Fibroblast of the conjunctiva (primary cell): ENCODE measurements at regions not wholly inside any gene's neighbourhood (a gene's known extent, or its start where the extent isn't known, plus 50 kb on each side); places are given as distances from the start of the nearest gene placed in this dataset.
"Not testable (repeated sequence)": the region's sequence is repeated elsewhere in the genome, so short reads cannot be mapped to it uniquely, and the experiment has no call there.

ENCODE experiments used
- DNase-seq: peaks from one replicate; pipeline ENCODE4 v3.0.0-alpha.2; 2010; ENCODE audit warnings: low read depth

GRCh38 chr15:36406366-36406765 lies 173.1 kb upstream of the CDIN1 start:
- no peak for DNase-seq

GRCh38 chr15:36406911-36407310 lies 172.5 kb upstream of the CDIN1 start:
- DNase-seq, result no peak

GRCh38 chr15:36407647-36408046 lies 171.8 kb upstream of the CDIN1 start:
- DNase-seq, result peak; percentile 29

- no peak for DNase-seq
These were observed 169.6 kb upstream of the CDIN1 start for GRCh38 chr15:36409819-36410218.

- DNase-seq, result no peak
These were observed 164.8 kb upstream of the CDIN1 start for GRCh38 chr15:36414670-36415069.

GRCh38 chr15:36415643-36416042 lies 163.8 kb upstream of the CDIN1 start:
- DNase-seq, result no peak

- DNase-seq, result no peak
These were observed 156.8 kb upstream of the CDIN1 start for GRCh38 chr15:36422631-36423030.

GRCh38 chr15:36426691-36427090 lies 152.7 kb upstream of the CDIN1 start:
- DNase-seq, result no peak

- peak; percentile 95 for DNase-seq
These were observed 151.2 kb upstream of the CDIN1 start for GRCh38 chr15:36428102-36428845.

- DNase-seq, result no peak
These were observed 149.7 kb upstream of the CDIN1 start for GRCh38 chr15:36429707-36430106.

- no peak for DNase-seq
These were observed 149.1 kb upstream of the CDIN1 start for GRCh38 chr15:36430280-36430679.

GRCh38 chr15:36430726-36431265 lies 148.6 kb upstream of the CDIN1 start:
- DNase-seq, result no peak

GRCh38 chr15:36432161-36432560 lies 147.3 kb upstream of the CDIN1 start:
- DNase-seq, result no peak

- DNase-seq, result no peak
These were observed 145.2 kb upstream of the CDIN1 start for GRCh38 chr15:36434177-36434576.

- no peak for DNase-seq
These were observed 140.9 kb upstream of the CDIN1 start for GRCh38 chr15:36438499-36438898.

- DNase-seq, result no peak
These were observed 132.1 kb upstream of the CDIN1 start for GRCh38 chr15:36447373-36447772.

GRCh38 chr15:36448418-36448817 lies 131.0 kb upstream of the CDIN1 start:
- DNase-seq, result no peak

- DNase-seq, result no peak
These were observed 130.3 kb upstream of the CDIN1 start for GRCh38 chr15:36449084-36449661.

GRCh38 chr15:36449662-36450145 lies 129.7 kb upstream of the CDIN1 start:
- DNase-seq, result no peak

- not testable (repeated sequence) for DNase-seq
These were observed 125.2 kb upstream of the CDIN1 start for GRCh38 chr15:36454244-36454643.

GRCh38 chr15:36458411-36458810 lies 121.0 kb upstream of the CDIN1 start:
- DNase-seq, result no peak

GRCh38 chr15:36465304-36465703 lies 114.1 kb upstream of the CDIN1 start:
- DNase-seq, result no peak

GRCh38 chr15:36468746-36469145 lies 110.7 kb upstream of the CDIN1 start:
- no peak for DNase-seq
